GM12878 (cell line): ENCODE measurements at regions not wholly inside any gene's neighbourhood (a gene's known extent, or its start where the extent isn't known, plus 50 kb on each side); places are given as distances from the start of the nearest gene placed in this dataset.
"Not testable (repeated sequence)": the region's sequence is repeated elsewhere in the genome, so short reads cannot be mapped to it uniquely, and the experiment has no call there.

ENCODE experiments used
- ATAC-seq: fragments of 200-7000 bp; cut with Tn5 transposase; 3 replicates; pipeline ENCODE4 v1.9.1; 2020; ENCODE audit warnings: mild to moderate bottlenecking, moderate library complexity
- BruUV-seq: library from RNA; stranded (reverse); fragments of 400-500 nt; replicated peaks from 2 replicates; lab custom pipeline; 2021; lab: Mats Ljungman, UMichigan
- CTCF ChIA-PET: fragments of 300-600 bp; sonication (Branson Sonifier 250); formaldehyde crosslinking; extraction: SDS; loops from one replicate; lab custom pipeline; 2021; ENCODE audit warnings: inconsistent platforms; lab: Yijun Ruan, JAX
- POLR2A ChIA-PET: fragments of 350-600 bp; formaldehyde crosslinking; extraction: SDS; loops from one replicate; lab custom pipeline; 2021; ENCODE audit warnings: inconsistent platforms; lab: Charles Lee
- RAD21 ChIA-PET: fragments of 300-600 bp; sonication (Branson Sonifier 250); formaldehyde crosslinking; loops from one replicate; lab custom pipeline; 2023; ENCODE audit warnings: antibody characterized with exemption; ENCODE audit not compliant: unreplicated experiment; lab: Charles Lee
- SMC1A ChIA-PET: fragments of 300-600 bp; sonication (Branson Sonifier 250); formaldehyde crosslinking; loops from one replicate; lab custom pipeline; 2023; ENCODE audit not compliant: unreplicated experiment, uncharacterized antibody; lab: Charles Lee
- DNase-seq: peaks from one replicate; pipeline ENCODE4 v3.0.0-alpha.2; 2011; ENCODE audit warnings: low read depth, low spot score
- FAIRE-seq: peaks from 3 replicates; lab custom pipeline; 2011; peaks lifted over from hg19 to GRCh38; lab: Jason Lieb, UNC
- H2AFZ ChIP-seq: 2 replicates; pipeline ENCODE4 v1.6.0; 2011; ENCODE audit warnings: low read depth, low read length, control low read depth; ENCODE audit not compliant: control insufficient read depth
- H3K27ac ChIP-seq: 2 replicates; pipeline ENCODE4 v1.5.1; 2011; ENCODE audit warnings: control low read depth; ENCODE audit not compliant: control insufficient read depth, insufficient read depth
- H3K27me3 ChIP-seq, 2 experiments: replicated peaks in 1 of 2; 2 replicates each; pipeline versions ENCODE4 v1.6.0 to v1.6.1; 2011; ENCODE audit warnings: low read length in 1 of 2; ENCODE audit not compliant: control insufficient read depth in 2 of 2, insufficient read depth in 2 of 2
- H3K36me3 ChIP-seq, 2 experiments: 2 replicates each; pipeline ENCODE4 v1.5.1; 2011; ENCODE audit warnings: low read length in 1 of 2; ENCODE audit not compliant: control insufficient read depth in 2 of 2, insufficient read depth in 2 of 2
- H3K4me1 ChIP-seq: 2 replicates; pipeline ENCODE4 v1.6.1; 2011; ENCODE audit warnings: mild to moderate bottlenecking, low read length, moderate library complexity, mixed read lengths; ENCODE audit not compliant: control insufficient read depth, insufficient read depth
- H3K4me2 ChIP-seq: 2 replicates; pipeline ENCODE4 v1.6.0; 2011; ENCODE audit warnings: control low read depth; ENCODE audit not compliant: control insufficient read depth, insufficient read depth
- H3K4me3 ChIP-seq: fragments of 200-600 bp; sonication (generic); 2 replicates; pipeline ENCODE4 v1.5.1; 2016
- H3K79me2 ChIP-seq: 2 replicates; pipeline ENCODE4 v1.6.0; 2011; ENCODE audit warnings: low read length; ENCODE audit not compliant: control insufficient read depth, insufficient read depth
- H3K9ac ChIP-seq: 2 replicates; pipeline ENCODE4 v1.8.0; 2011; ENCODE audit warnings: low read length, control low read depth, mixed read lengths; ENCODE audit not compliant: control insufficient read depth, insufficient read depth
- H3K9me3 ChIP-seq: replicated peaks from 3 replicates; pipeline ENCODE4 v1.5.1; 2011; ENCODE audit warnings: mild to moderate bottlenecking, low read length; ENCODE audit not compliant: control insufficient read depth, insufficient read depth
- H4K20me1 ChIP-seq: 2 replicates; pipeline ENCODE4 v1.6.0; 2011; ENCODE audit not compliant: control insufficient read depth, insufficient read depth
- ATF7 ChIP-seq: fragments of 450-650 bp; IDR thresholded peaks from 2 replicates; pipeline ENCODE4 v1.6.1; 2016; ENCODE audit warnings: low read depth, mild to moderate bottlenecking
- CBFB ChIP-seq: IDR thresholded peaks from 2 replicates; pipeline ENCODE4 v1.6.1; 2016; ENCODE audit warnings: antibody characterized with exemption, low read depth
- FOXK2 ChIP-seq: fragments of 450-650 bp; IDR thresholded peaks from 2 replicates; pipeline ENCODE4 v1.6.1; 2017; ENCODE audit warnings: mild to moderate bottlenecking, moderate library complexity
- HDGF ChIP-seq: fragments of 450-650 bp; IDR thresholded peaks from 2 replicates; pipeline ENCODE4 v1.6.1; 2016; ENCODE audit warnings: antibody characterized with exemption
- MEF2B ChIP-seq: fragments of 450-650 bp; IDR thresholded peaks from 2 replicates; pipeline ENCODE4 v1.6.1; 2018; ENCODE audit warnings: mild to moderate bottlenecking, moderate library complexity; ENCODE audit not compliant: partially characterized antibody, poor library complexity, severe bottlenecking
- NBN ChIP-seq: fragments of 450-650 bp; IDR thresholded peaks from 2 replicates; pipeline ENCODE4 v1.6.1; 2016
- NFIC ChIP-seq: IDR thresholded peaks from 2 replicates; pipeline ENCODE4 v1.6.1; 2012; ENCODE audit warnings: low read depth, mild to moderate bottlenecking, inconsistent platforms, low read length, moderate library complexity
- NFYA ChIP-seq: IDR thresholded peaks from 2 replicates; pipeline ENCODE4 v1.6.1; 2011; ENCODE audit warnings: low read depth, mild to moderate bottlenecking, low read length, improper control_type of control experiment, borderline replicate concordance
- NR2C1 ChIP-seq: fragments of 450-650 bp; IDR thresholded peaks from 2 replicates; pipeline ENCODE4 v1.6.1; 2017; ENCODE audit warnings: antibody characterized with exemption, mild to moderate bottlenecking, moderate library complexity
- POLR2A ChIP-seq: IDR thresholded peaks from 2 replicates; pipeline ENCODE4 v1.6.1; 2011; ENCODE audit warnings: low read depth, mild to moderate bottlenecking, low read length
- RB1 ChIP-seq: fragments of 450-650 bp; formaldehyde crosslinking; IDR thresholded peaks from 2 replicates; pipeline ENCODE4 v1.6.1; 2017; ENCODE audit warnings: mild to moderate bottlenecking, borderline replicate concordance
- RCOR1 ChIP-seq: conservative IDR thresholded peaks from 2 replicates; pipeline ENCODE4 v1.6.1; 2012; ENCODE audit warnings: low read depth, low read length, improper control_type of control experiment
- RELA ChIP-seq: fragments of 450-650 bp; IDR thresholded peaks from 2 replicates; pipeline ENCODE4 v1.8.0; 2014; ENCODE audit warnings: borderline replicate concordance; ENCODE audit not compliant: partially characterized antibody
- RFX5 ChIP-seq: IDR thresholded peaks from 2 replicates; pipeline ENCODE4 v1.6.1; 2011; ENCODE audit warnings: low read depth, low read length, improper control_type of control experiment
- SIX5 ChIP-seq: IDR thresholded peaks from 2 replicates; pipeline ENCODE4 v1.6.1; 2011; ENCODE audit warnings: mild to moderate bottlenecking, low read depth, low read length, moderate library complexity; ENCODE audit not compliant: severe bottlenecking
- SMARCA5 ChIP-seq: fragments of 450-650 bp; IDR thresholded peaks from 2 replicates; pipeline ENCODE4 v1.6.1; 2017; ENCODE audit warnings: mild to moderate bottlenecking
- WRNIP1 ChIP-seq: IDR thresholded peaks from 2 replicates; pipeline ENCODE4 v1.6.1; 2011; ENCODE audit warnings: low read depth, low read length, improper control_type of control experiment, borderline replicate concordance
- ZNF24 ChIP-seq: fragments of 450-650 bp; IDR thresholded peaks from 2 replicates; pipeline ENCODE4 v1.6.1; 2017; ENCODE audit warnings: antibody characterized with exemption, mild to moderate bottlenecking
- WGBS: methylation state at CpG from one replicate; pipeline ENCODE4 v1.1.6; 2016; ENCODE audit warnings: low lambda C conversion rate; ENCODE audit not compliant: insufficient replicate concordance, insufficient coverage; ENCODE audit errors: missing lambda C conversion rate; 5-methylcytosine and 5-hydroxymethylcytosine counted together
- in situ Hi-C: fragments of 300-500 bp; cut with MboI; formaldehyde crosslinking; loops from 9 replicates; pipeline ENCODE4 v1.14.3; 2018; ENCODE audit warnings: mixed read lengths
- intact Hi-C: fragments of 100-400 bp; cut with micrococcal nuclease; formaldehyde crosslinking; loops from one replicate; pipeline ENCODE4 v1.14.2; 2022; ENCODE audit not compliant: unreplicated experiment

- BruUV-seq = no TSS peak
- no peaks in the 10 kb centered on the region for H4K20me1 ChIP-seq
- no peak overlapping the region for H3K9ac ChIP-seq
- FAIRE-seq (no peak), ATAC-seq (no peak), DNase-seq (no peak)
- CTCF ChIA-PET = no interaction called here
- SMC1A ChIA-PET = no interaction called here
- no peaks in the 10 kb centered on the region for H3K36me3 ChIP-seq
- no peak overlapping the region for H3K27ac ChIP-seq
- POLR2A ChIA-PET = no interaction called here
- H3K27me3 ChIP-seq = no peaks in the 10 kb centered on the region
- in situ Hi-C loops = no loop called here
- no peak overlapping the region for H3K4me2 ChIP-seq
- 3% methylated on average over 1 of the region's 1 CpG for WGBS
- no peak for TF ChIP-seq RB1
- TF ChIP-seq SMARCA5 = no peak
- TF ChIP-seq WRNIP1 = no peak
- no peak for TF ChIP-seq POLR2A
- no peak for TF ChIP-seq RCOR1
- H3K79me2 ChIP-seq = no peaks in the 10 kb centered on the region
- no peaks in the 10 kb centered on the region for H3K4me1 ChIP-seq
- RAD21 ChIA-PET = no interaction called here
- intact Hi-C loops = no loop called here
- no peaks in the 10 kb centered on the region for H3K9me3 ChIP-seq
- H3K4me3 ChIP-seq = no peak overlapping the region
- H2AFZ ChIP-seq = no peak overlapping the region
Measured at GRCh38 chr7:68408873-68409272, 1189.4 kb upstream of the AUTS2 start.

GRCh38 chr7:68409851-68410250, 1188.4 kb upstream of the AUTS2 start:
- FAIRE-seq (no peak), DNase-seq (no peak), ATAC-seq (no peak)
- TF ChIP-seq MEF2B (no peak), RELA (no peak), RFX5 (no peak), NBN (no peak), NFIC (no peak), ZNF24 (no peak), FOXK2 (no peak), NFYA (no peak), SIX5 (no peak), NR2C1 (no peak), HDGF (no peak), ATF7 (no peak), CBFB (no peak)
- Histone ChIP-seq H3K27me3 (no peaks in the 10 kb centered on the region), H3K4me3 (no peak overlapping the region), H3K4me2 (no peak overlapping the region), H3K9ac (no peak overlapping the region), H4K20me1 (no peaks in the 10 kb centered on the region), H2AFZ (no peak overlapping the region), H3K4me1 (no peaks in the 10 kb centered on the region), H3K9me3 (no peaks in the 10 kb centered on the region), H3K36me3 (no peaks in the 10 kb centered on the region), H3K79me2 (no peaks in the 10 kb centered on the region), H3K27ac (no peak overlapping the region)
- SMC1A ChIA-PET = no interaction called here
- RAD21 ChIA-PET = no interaction called here
- POLR2A ChIA-PET = no interaction called here
- in situ Hi-C loops = no loop called here
- no TSS peak for BruUV-seq
- CTCF ChIA-PET = no interaction called here
- intact Hi-C loops = no loop called here

GRCh38 chr7:68410693-68411092, 1187.6 kb upstream of the AUTS2 start:
- 42% methylated on average over 11 of the region's 11 CpGs for WGBS
- ATAC-seq = not testable (repeated sequence)

More at GRCh38 chr7:68410693-68411092, 1187.6 kb upstream of the AUTS2 start:
- SMC1A ChIA-PET, H3K9me3 ChIP-seq, H3K4me3 ChIP-seq, H4K20me1 ChIP-seq, H3K36me3 ChIP-seq, DNase-seq, intact Hi-C loops, H2AFZ ChIP-seq, POLR2A ChIA-PET, H3K27me3 ChIP-seq, H3K79me2 ChIP-seq, H3K27ac ChIP-seq, H3K9ac ChIP-seq, in situ Hi-C loops, BruUV-seq, RAD21 ChIA-PET, H3K4me2 ChIP-seq, H3K4me1 ChIP-seq, CTCF ChIA-PET, FAIRE-seq: not testable (repeated sequence)
